ENCODE measurements at regions not wholly inside any gene's neighbourhood (a gene's known extent, or its start where the extent isn't known, plus 50 kb on each side); places are given as distances from the start of the nearest gene placed in this dataset.
"Not testable (repeated sequence)": the region's sequence is repeated elsewhere in the genome, so short reads cannot be mapped to it uniquely, and the experiment has no call there.

DNA sequence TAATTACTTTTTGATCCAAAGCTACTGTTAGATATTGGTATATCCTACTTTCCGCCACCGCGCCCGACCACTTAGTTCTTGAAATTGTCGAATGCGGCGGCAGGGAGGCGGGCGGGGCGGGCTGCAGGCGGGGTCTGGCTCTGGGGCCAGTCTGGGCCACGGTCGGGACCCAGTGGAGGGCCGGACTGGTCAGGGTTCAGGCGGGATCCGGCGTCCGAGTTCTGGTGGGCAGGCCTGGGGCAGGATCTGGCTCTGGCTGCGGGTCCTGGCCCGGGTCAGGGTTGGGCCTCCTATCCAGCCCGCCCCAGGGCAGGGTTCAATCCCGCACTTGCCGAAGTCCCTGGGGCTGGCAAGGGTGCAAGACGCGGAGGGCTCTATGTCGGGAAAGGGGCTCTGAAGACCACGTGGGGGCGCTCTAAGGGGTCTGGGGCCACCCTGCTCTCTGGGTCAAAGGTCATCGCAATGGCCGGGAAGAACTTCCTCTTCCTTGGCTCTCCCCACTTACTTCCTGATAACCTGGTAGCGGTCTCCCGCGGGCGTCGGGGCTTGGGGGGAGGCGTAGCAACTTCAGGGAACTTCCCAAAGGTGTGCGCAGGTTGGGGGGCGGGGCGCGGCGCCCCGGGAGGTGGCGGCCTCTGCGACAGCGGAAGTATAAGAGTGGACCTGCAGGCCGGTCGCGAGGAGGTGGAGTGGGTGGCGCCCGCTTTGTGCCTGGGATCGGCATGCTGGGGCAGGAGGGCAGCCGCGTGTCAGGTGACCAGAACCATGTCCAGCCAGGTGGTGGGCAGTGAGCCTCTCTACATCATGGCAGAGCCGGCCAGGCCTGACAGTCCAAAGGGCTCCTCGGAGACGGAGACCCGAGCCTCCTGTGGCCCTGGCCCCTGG is 83.4 kb downstream of the MRPL57 start:
- Histone ChIP-seq H3K27ac (ENCODE audit: low read length) (no peak overlapping the region), H3K9me2 (replicated peaks; ENCODE audit: low read length) (no peaks in the 10 kb centered on the region), H4K20me1 (ENCODE audit: low read length) (no peaks in the 10 kb centered on the region), H3K9ac (ENCODE audit: low read length) (no peak overlapping the region), H3K9me3 (ENCODE audit: low read length) (no peaks in the 10 kb centered on the region), H3K4me1 (ENCODE audit: insufficient read depth, low read length) (no peaks in the 10 kb centered on the region), H3F3A (ENCODE audit: low read length, unreplicated experiment) (no peaks in the 10 kb centered on the region), H3K4me3 (ENCODE audit: low read length) (no peak overlapping the region), H2AFZ (ENCODE audit: low read length) (no peak overlapping the region), H3K36me3 (ENCODE audit: low read depth, low read length) (no peaks in the 10 kb centered on the region), H3K79me2 (ENCODE audit: low read length) (no peaks in the 10 kb centered on the region), H3K27me3 (ENCODE audit: low read length) (no peaks in the 10 kb centered on the region), H3K4me2 (ENCODE audit: low read length) (no peak overlapping the region)
- no peak for ATAC-seq
- ChIA-PET POLR2A (ENCODE audit: unreplicated experiment) (no interaction called here), CTCF (no interaction called here)
- no TSS peak for BruUV-seq (replicated peaks)
- intact Hi-C loops (cut with micrococcal nuclease) = no loop called here
- no peak for TF ChIP-seq EZH2 (IDR thresholded peaks at IDR 0.05; ENCODE audit: low read length, unreplicated experiment)
- TF ChIP-seq, protein P1, sequence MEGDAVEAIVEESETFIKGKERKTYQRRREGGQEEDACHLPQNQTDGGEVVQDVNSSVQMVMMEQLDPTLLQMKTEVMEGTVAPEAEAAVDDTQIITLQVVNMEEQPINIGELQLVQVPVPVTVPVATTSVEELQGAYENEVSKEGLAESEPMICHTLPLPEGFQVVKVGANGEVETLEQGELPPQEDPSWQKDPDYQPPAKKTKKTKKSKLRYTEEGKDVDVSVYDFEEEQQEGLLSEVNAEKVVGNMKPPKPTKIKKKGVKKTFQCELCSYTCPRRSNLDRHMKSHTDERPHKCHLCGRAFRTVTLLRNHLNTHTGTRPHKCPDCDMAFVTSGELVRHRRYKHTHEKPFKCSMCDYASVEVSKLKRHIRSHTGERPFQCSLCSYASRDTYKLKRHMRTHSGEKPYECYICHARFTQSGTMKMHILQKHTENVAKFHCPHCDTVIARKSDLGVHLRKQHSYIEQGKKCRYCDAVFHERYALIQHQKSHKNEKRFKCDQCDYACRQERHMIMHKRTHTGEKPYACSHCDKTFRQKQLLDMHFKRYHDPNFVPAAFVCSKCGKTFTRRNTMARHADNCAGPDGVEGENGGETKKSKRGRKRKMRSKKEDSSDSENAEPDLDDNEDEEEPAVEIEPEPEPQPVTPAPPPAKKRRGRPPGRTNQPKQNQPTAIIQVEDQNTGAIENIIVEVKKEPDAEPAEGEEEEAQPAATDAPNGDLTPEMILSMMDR (conservative IDR thresholded peaks at IDR 0.05; ENCODE audit: low read depth, low read length) = no peak
- TF ChIP-seq EZH2phosphoT487 (IDR thresholded peaks at IDR 0.05; ENCODE audit: borderline replicate concordance, low read length) = no peak
- DNase-seq = no peak

DNA sequence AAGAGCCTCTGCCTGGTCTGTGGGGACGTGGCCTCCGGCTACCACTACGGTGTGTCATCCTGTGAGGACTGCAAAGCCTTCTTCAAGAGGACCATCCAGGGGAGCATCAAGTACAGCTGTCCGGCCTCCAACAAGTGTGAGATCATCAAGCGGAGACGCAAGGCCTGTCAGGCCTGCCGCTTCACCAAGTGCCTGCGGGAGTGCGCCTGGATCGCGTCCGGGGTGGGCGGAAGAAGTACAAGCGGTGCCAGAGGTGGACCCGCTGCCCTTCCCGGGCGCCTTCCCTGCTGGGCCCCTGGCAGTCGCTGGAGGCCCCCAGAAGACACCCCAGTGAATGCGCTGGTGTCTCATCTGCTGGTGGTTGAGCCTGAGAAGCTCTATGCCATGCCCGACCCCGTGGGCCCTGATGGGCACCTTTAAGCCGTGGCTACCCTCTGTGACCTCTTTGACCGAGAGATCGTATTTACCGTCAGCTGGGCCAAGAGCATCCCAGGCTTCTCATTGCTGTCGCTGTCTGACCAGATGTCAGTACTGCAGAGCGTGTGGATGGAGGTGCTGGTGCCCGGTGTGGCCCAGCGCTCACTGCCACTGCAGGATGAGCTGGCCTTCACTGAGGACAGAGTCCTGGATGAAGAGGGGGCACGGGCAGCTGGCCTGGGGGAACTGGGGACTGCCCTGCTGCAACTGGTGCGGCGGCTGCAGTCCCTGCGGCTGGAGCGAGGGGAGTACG is 84.3 kb downstream of the MRPL57 start:
- H3K79me2 ChIP-seq (ENCODE audit: low read length); H3K27me3 ChIP-seq (ENCODE audit: low read length); H3K27ac ChIP-seq (ENCODE audit: low read length); POLR2A ChIA-PET (ENCODE audit: unreplicated experiment); H3K4me2 ChIP-seq (ENCODE audit: low read length); H3F3A ChIP-seq (ENCODE audit: low read length, unreplicated experiment); intact Hi-C loops (cut with micrococcal nuclease); DNase-seq; H3K9me2 ChIP-seq (replicated peaks; ENCODE audit: low read length); H2AFZ ChIP-seq (ENCODE audit: low read length); H3K36me3 ChIP-seq (ENCODE audit: low read depth, low read length); CTCF ChIA-PET; H3K9me3 ChIP-seq (ENCODE audit: low read length); H3K4me1 ChIP-seq (ENCODE audit: insufficient read depth, low read length); H4K20me1 ChIP-seq (ENCODE audit: low read length); BruUV-seq (replicated peaks); H3K4me3 ChIP-seq (ENCODE audit: low read length); H3K9ac ChIP-seq (ENCODE audit: low read length); ATAC-seq: not testable (repeated sequence)

DNA sequence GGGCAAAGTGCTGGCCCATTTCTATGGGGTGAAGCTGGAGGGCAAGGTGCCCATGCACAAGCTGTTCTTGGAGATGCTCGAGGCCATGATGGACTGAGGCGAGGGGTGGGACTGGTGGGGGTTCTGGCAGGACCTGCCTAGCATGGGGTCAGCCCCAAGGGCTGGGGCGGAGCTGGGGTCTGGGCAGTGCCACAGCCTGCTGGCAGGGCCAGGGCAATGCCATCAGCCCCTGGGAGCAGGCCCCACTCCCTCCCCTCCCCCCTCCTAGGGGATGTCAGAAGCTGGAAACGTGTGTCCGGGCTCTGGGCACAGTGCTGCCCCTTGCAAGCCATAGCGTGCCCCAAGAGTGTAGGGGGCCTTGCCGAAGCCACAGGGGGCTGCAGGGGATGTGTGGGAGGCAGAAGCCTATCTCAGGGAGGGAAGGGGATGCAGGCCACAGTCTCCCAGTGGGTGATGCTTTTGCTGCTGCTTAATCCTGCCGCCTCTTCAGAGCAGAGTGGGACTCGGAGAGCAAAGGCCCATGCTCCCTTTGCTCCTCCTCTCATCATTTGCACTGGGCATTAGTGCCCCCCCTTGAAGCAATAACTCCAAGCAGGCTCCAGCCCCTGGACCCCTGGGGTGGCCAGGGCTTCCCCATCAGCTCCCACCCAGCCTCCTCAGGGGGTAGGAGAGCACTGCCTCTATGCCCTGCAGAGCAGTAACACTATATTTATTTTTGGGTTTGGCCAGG is 85.2 kb downstream of the MRPL57 start:
- H3K36me3 ChIP-seq (ENCODE audit: low read depth, low read length); CTCF ChIA-PET; H3K4me1 ChIP-seq (ENCODE audit: insufficient read depth, low read length); POLR2A ChIA-PET (ENCODE audit: unreplicated experiment); intact Hi-C loops (cut with micrococcal nuclease); H3F3A ChIP-seq (ENCODE audit: low read length, unreplicated experiment); H3K27ac ChIP-seq (ENCODE audit: low read length); H3K4me2 ChIP-seq (ENCODE audit: low read length); H3K79me2 ChIP-seq (ENCODE audit: low read length); H2AFZ ChIP-seq (ENCODE audit: low read length); H4K20me1 ChIP-seq (ENCODE audit: low read length); H3K27me3 ChIP-seq (ENCODE audit: low read length); DNase-seq; H3K4me3 ChIP-seq (ENCODE audit: low read length); H3K9me2 ChIP-seq (replicated peaks; ENCODE audit: low read length); ATAC-seq; H3K9me3 ChIP-seq (ENCODE audit: low read length); BruUV-seq (replicated peaks); H3K9ac ChIP-seq (ENCODE audit: low read length): not testable (repeated sequence)

DNA sequence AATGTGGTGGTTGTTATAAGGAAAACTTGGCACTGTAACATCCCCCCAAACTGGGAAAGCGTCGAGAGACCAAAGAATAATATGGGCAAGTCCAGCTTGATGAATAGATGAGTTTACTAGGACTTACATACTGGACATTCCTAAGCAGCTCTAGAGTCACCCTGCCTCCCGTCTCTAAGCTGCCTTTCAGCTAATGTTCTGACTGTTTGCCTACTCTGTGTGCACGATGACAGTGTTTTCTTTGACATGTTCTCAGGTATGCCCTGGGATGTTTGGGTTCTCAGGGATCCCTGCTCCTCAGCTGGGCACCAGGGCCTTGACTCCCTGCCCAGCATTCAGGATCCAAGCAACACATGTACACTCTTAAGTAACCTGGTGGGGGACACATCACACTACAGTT is 87.5 kb downstream of the MRPL57 start:
- H3K9ac ChIP-seq (ENCODE audit: low read length); BruUV-seq (replicated peaks): not testable (repeated sequence)

DNA sequence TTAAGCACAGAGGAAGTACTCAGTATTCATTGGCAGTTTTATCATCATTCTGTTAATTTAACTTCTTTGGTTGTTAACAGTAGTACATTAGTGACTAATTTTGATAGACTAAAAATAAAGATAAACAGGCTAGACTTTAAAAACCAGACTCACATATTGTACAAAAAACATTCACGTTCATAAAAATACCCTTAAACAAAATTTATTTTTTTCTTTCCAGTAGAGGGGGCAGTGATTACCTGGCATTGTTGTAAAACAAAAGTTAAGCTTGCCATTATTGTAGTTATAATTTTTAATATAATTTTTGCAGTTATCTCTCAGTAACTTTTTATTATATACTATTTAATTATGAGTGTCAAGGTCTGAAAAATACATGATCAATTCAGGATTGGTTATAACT is 92.0 kb downstream of the MRPL57 start:
- H3K9me2 ChIP-seq (replicated peaks; ENCODE audit: low read length); H3K4me3 ChIP-seq (ENCODE audit: low read length); DNase-seq; ATAC-seq; H3K9ac ChIP-seq (ENCODE audit: low read length); H3K27ac ChIP-seq (ENCODE audit: low read length); POLR2A ChIA-PET (ENCODE audit: unreplicated experiment); H3K9me3 ChIP-seq (ENCODE audit: low read length); CTCF ChIA-PET; H3F3A ChIP-seq (ENCODE audit: low read length, unreplicated experiment); H3K4me2 ChIP-seq (ENCODE audit: low read length); H3K79me2 ChIP-seq (ENCODE audit: low read length); H3K36me3 ChIP-seq (ENCODE audit: low read depth, low read length); H3K27me3 ChIP-seq (ENCODE audit: low read length); intact Hi-C loops (cut with micrococcal nuclease); BruUV-seq (replicated peaks); H2AFZ ChIP-seq (ENCODE audit: low read length); H4K20me1 ChIP-seq (ENCODE audit: low read length); H3K4me1 ChIP-seq (ENCODE audit: insufficient read depth, low read length): not testable (repeated sequence)

More for the DNA sequence above, 87.5 kb downstream of the MRPL57 start:
- H3K4me2 ChIP-seq (ENCODE audit: low read length); H3K27ac ChIP-seq (ENCODE audit: low read length); H3K27me3 ChIP-seq (ENCODE audit: low read length); H4K20me1 ChIP-seq (ENCODE audit: low read length); H3K4me3 ChIP-seq (ENCODE audit: low read length); H3K36me3 ChIP-seq (ENCODE audit: low read depth, low read length); H3K9me3 ChIP-seq (ENCODE audit: low read length); H3F3A ChIP-seq (ENCODE audit: low read length, unreplicated experiment); ATAC-seq; H3K9me2 ChIP-seq (replicated peaks; ENCODE audit: low read length); intact Hi-C loops (cut with micrococcal nuclease); H2AFZ ChIP-seq (ENCODE audit: low read length); H3K79me2 ChIP-seq (ENCODE audit: low read length); DNase-seq; CTCF ChIA-PET; H3K4me1 ChIP-seq (ENCODE audit: insufficient read depth, low read length); POLR2A ChIA-PET (ENCODE audit: unreplicated experiment): not testable (repeated sequence)

Data from PC-3 (cell line).